ENCODE measurements at regions not wholly inside any gene's neighbourhood (a gene's known extent, or its start where the extent isn't known, plus 50 kb on each side); places are given as distances from the start of the nearest gene placed in this dataset.
"Not testable (repeated sequence)": the region's sequence is repeated elsewhere in the genome, so short reads cannot be mapped to it uniquely, and the experiment has no call there.

DNA sequence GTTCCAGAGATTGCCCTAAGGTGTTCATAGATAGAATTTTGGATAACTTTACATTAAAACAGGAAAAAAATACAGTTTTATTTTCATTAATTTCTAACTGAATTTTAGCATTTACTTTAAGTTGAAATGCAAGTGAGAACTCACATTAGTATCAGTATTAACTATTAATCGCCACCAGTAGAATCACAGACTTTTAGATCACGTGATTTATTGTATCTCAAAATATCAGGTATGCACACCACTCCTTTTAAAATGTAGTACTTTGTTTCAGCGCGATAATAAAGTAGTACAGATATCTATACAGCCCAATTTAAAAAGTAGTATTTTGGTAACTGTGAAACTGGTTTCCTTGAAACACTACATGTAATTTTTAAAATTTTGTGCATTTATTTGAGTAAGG is 978.7 kb downstream of the DNAH5 start:
- DNase-seq (ENCODE audit: low read depth), result no peak
- H3K4me3 ChIP-seq (ENCODE audit: low read depth, low read length), result no peak overlapping the region
- TF ChIP-seq, protein P1, sequence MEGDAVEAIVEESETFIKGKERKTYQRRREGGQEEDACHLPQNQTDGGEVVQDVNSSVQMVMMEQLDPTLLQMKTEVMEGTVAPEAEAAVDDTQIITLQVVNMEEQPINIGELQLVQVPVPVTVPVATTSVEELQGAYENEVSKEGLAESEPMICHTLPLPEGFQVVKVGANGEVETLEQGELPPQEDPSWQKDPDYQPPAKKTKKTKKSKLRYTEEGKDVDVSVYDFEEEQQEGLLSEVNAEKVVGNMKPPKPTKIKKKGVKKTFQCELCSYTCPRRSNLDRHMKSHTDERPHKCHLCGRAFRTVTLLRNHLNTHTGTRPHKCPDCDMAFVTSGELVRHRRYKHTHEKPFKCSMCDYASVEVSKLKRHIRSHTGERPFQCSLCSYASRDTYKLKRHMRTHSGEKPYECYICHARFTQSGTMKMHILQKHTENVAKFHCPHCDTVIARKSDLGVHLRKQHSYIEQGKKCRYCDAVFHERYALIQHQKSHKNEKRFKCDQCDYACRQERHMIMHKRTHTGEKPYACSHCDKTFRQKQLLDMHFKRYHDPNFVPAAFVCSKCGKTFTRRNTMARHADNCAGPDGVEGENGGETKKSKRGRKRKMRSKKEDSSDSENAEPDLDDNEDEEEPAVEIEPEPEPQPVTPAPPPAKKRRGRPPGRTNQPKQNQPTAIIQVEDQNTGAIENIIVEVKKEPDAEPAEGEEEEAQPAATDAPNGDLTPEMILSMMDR (conservative IDR thresholded peaks at IDR 0.05; ENCODE audit: low read depth, low read length), result no peak

DNA sequence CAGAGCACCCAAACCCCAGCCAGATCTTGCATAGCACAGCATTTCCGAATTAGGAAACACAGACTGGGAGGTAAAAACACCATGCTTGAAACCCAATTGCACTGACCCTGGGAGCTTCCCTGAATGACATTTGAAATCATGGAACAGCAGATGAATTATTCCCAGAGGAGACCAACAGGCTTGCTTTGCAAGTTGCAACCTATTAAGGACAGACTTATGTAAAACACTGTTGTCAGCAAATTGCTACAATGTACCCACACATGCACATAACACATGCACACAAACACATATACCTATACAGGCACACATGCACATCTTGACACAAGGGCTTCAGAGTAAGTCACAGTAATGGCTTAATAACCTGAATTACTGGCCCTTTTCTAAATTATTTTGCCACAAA is 984.8 kb downstream of the DNAH5 start:
- TF ChIP-seq, protein P1 (conservative IDR thresholded peaks at IDR 0.05; ENCODE audit: low read depth, low read length), result no peak
- no peak overlapping the region for H3K4me3 ChIP-seq (ENCODE audit: low read depth, low read length)
- DNase-seq (ENCODE audit: low read depth), result no peak

DNA sequence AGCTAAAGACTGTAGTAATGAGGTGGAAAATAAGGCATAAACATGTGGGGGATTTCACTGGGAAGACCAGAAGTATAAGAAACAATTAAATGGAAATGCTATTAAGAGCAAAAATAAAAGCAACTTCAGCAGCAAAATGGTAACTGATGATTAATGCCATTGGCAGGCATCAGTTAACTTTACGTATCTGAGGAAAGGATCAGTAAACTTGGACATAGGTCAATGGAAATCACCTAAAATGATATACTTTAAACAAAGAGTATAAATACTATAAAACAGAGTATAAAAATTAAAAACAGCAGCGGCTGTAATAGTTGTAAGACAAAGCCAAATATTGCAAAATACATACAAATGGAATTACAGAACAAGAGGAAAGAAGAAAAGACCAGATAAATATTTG is 992.1 kb downstream of the DNAH5 start:
- TF ChIP-seq, protein P1 (conservative IDR thresholded peaks at IDR 0.05; ENCODE audit: low read depth, low read length), result no peak
- no peak overlapping the region for H3K4me3 ChIP-seq (ENCODE audit: low read depth, low read length)
- DNase-seq (ENCODE audit: low read depth), result no peak

DNA sequence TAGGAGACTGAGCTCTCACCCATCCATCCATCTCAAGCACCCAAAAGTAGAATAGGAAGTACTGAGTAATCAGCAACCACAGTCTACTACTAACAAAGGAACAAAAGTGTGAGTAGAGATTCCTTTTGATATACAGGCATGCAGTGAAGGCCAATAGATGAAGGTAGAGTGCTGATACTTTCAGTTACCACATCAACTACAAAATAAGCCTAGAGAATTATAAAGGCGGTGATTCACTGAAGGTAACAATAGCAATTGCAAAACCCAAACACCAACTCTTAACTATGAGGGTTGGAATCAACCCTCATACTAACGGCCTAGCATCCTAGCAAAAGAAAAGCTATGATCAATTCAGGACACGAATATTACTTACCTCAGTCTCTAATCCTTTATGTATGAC is 992.6 kb downstream of the DNAH5 start:
- TF ChIP-seq, protein P1 (conservative IDR thresholded peaks at IDR 0.05; ENCODE audit: low read depth, low read length), result no peak
- no peak for DNase-seq (ENCODE audit: low read depth)
- H3K4me3 ChIP-seq (ENCODE audit: low read depth, low read length), result no peak overlapping the region

DNA sequence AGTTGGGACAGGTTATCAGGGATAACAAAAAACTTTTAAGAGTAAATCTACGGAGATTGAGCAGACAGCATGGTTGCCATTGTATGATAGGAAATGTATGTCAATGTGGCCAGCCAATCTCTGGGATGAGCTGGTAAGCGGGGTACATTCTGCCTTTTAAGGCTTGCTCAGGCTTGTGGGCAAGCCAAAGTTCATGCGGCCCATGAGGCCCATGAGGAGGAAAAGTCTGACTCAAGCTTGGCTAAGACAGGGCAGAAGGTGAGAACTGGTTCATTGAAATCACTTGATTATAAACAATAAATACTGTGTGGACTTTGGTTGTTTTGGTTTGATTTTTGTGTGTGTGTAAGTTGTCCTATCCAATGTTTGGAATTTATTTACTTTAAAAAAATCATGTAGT is 997.1 kb downstream of the DNAH5 start:
- no peak for DNase-seq (ENCODE audit: low read depth)
- TF ChIP-seq, protein P1 (conservative IDR thresholded peaks at IDR 0.05; ENCODE audit: low read depth, low read length), result no peak
- no peak overlapping the region for H3K4me3 ChIP-seq (ENCODE audit: low read depth, low read length)

DNA sequence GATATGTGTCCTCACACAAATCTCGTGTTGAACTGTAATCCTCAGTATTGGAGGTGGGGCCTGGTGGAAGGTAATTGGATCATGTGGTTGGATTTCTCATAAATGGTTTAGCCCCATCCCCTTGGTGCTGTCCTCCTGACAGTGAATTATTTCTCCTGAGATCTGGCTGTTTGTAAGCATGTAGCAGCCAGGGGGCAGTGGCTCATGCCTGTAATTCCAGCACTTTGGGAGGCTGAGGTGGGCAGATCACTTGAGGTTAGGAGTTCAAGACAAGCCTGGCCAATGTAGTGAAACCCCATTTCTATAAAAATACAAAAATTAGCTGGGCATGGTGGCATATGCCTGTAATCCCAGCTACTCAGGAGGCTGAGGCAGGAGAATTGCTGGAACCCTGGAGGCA is 999.0 kb downstream of the DNAH5 start:
- not testable (repeated sequence) for H3K4me3 ChIP-seq (ENCODE audit: low read depth, low read length)

DNA sequence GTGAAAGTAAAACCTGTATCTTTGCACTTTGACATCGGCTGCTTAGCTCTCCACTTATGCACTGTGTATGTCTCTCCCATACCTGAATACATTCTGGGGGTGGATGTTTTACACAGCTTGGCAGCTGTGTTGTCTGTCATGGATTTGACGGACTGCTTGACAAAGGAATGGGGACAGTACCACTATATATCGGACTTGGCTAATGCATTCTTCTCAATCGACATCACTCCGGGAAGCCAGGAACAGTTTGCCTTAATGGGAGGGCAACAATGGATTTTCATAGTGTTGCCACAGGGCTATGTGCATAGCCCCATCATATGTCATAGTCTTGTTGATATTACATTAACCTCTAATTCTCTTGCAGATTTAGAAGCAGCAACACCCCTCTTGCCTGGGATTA is 1008.3 kb downstream of the DNAH5 start:
- no peak for DNase-seq (ENCODE audit: low read depth)
- TF ChIP-seq, protein P1 (conservative IDR thresholded peaks at IDR 0.05; ENCODE audit: low read depth, low read length), result no peak
- H3K4me3 ChIP-seq (ENCODE audit: low read depth, low read length), result no peak overlapping the region

More for the DNA sequence above, 999.0 kb downstream of the DNAH5 start:
- not testable (repeated sequence) for DNase-seq (ENCODE audit: low read depth)

DNA sequence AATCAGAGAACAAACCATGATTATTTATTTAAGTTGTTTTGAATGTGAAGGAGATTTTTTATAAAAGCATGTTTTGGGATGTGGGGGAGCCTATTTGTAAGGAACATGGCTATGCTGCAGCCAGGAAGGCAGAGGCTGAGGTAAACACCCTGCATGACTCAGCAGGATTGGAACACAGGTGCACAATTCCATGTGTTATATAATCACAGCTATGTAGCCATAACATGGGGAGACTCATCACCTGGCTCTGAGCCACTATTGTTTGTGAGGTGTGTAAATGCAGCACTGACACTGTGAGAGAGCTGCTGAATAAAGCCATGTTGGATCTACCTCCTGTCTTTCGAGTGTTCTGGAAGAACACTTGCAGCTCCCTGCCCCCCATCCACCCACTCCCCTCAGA is 1009.8 kb downstream of the DNAH5 start:
- no peak overlapping the region for H3K4me3 ChIP-seq (ENCODE audit: low read depth, low read length)

More for the DNA sequence above, 1009.8 kb downstream of the DNAH5 start:
- TF ChIP-seq, protein P1 (conservative IDR thresholded peaks at IDR 0.05; ENCODE audit: low read depth, low read length), result no peak
- DNase-seq (ENCODE audit: low read depth), result no peak
